AG10803 (cell line): ENCODE measurements at regions not wholly inside any gene's neighbourhood (a gene's known extent, or its start where the extent isn't known, plus 50 kb on each side); places are given as distances from the start of the nearest gene placed in this dataset.
A peak's percentile ranks its signal among the peaks of the same experiment; 100 is the strongest.

ENCODE experiments used
- DNase-seq: peaks from one replicate; pipeline ENCODE4 v3.0.0; 2010; ENCODE audit warnings: low read depth
- H3K4me3 ChIP-seq: 2 replicates; pipeline ENCODE4 v1.5.1; 2011; ENCODE audit warnings: mild to moderate bottlenecking, low read length, control low read depth
- CTCF ChIP-seq: conservative IDR thresholded peaks from 2 replicates; pipeline ENCODE4 v1.5.1; 2011; ENCODE audit warnings: mild to moderate bottlenecking, low read length, control low read depth, inconsistent platforms

- peak; percentile 99 for DNase-seq
- H3K4me3 ChIP-seq = peak overlapping the region; percentile 2; the same call in 1 of the 2 replicates
- no peak for TF ChIP-seq CTCF
These were observed 359.2 kb upstream of the ACTBL2 start for GRCh38 chr5:57841676-57842363.

- H3K4me3 ChIP-seq = no peak overlapping the region
- no peak for DNase-seq
- TF ChIP-seq CTCF = no peak
These were observed 356.9 kb upstream of the ACTBL2 start for GRCh38 chr5:57839437-57840079.

- H3K4me3 ChIP-seq = no peak overlapping the region
- TF ChIP-seq CTCF = no peak
- DNase-seq = no peak
These were observed 356.4 kb upstream of the ACTBL2 start for GRCh38 chr5:57839025-57839424.

- no peak for TF ChIP-seq CTCF
- DNase-seq = peak; percentile 45
- H3K4me3 ChIP-seq = no peak overlapping the region
These were observed 354.3 kb upstream of the ACTBL2 start for GRCh38 chr5:57836921-57837320.

GRCh38 chr5:57836331-57836730 lies 353.7 kb upstream of the ACTBL2 start:
- no peak for DNase-seq
- H3K4me3 ChIP-seq = no peak overlapping the region
- no peak for TF ChIP-seq CTCF

GRCh38 chr5:57834829-57835608 lies 352.4 kb upstream of the ACTBL2 start:
- DNase-seq = no peak
- H3K4me3 ChIP-seq = no peak overlapping the region
- TF ChIP-seq CTCF = no peak
